ENCODE measurements at regions not wholly inside any gene's neighbourhood (a gene's known extent, or its start where the extent isn't known, plus 50 kb on each side); places are given as distances from the start of the nearest gene placed in this dataset.

DNA sequence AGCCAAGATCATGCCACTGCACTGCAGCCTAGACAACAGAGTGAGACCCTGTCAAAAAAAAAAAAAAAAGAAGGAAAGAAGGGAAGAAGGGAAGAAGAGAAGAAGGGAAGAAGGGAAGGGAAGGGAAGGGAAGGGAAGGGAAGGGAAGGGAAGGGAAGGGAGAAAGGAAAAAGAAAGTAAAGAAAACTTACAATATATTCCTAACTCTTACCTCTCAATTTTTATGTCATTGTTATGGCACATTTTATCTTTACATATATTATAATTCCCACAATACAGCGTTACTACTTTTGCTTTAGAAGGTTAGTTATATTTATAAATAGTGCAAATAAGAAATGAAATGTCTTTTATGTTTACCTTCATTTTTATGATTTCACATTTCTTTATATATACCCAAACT is 358.7 kb downstream of the HHIPL2 start:
- TF ChIP-seq, protein P1, sequence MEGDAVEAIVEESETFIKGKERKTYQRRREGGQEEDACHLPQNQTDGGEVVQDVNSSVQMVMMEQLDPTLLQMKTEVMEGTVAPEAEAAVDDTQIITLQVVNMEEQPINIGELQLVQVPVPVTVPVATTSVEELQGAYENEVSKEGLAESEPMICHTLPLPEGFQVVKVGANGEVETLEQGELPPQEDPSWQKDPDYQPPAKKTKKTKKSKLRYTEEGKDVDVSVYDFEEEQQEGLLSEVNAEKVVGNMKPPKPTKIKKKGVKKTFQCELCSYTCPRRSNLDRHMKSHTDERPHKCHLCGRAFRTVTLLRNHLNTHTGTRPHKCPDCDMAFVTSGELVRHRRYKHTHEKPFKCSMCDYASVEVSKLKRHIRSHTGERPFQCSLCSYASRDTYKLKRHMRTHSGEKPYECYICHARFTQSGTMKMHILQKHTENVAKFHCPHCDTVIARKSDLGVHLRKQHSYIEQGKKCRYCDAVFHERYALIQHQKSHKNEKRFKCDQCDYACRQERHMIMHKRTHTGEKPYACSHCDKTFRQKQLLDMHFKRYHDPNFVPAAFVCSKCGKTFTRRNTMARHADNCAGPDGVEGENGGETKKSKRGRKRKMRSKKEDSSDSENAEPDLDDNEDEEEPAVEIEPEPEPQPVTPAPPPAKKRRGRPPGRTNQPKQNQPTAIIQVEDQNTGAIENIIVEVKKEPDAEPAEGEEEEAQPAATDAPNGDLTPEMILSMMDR (IDR thresholded peaks at IDR 0.05): no peak
- no peak for TF ChIP-seq POLR2A (IDR thresholded peaks at IDR 0.05)
- TF ChIP-seq POLR2AphosphoS5 (IDR thresholded peaks at IDR 0.05): no peak
- no peak for TF ChIP-seq EP300 (IDR thresholded peaks at IDR 0.05)

All from sigmoid colon (tissue), 4 donors.